GM19239 (cell line): ENCODE measurements at regions not wholly inside any gene's neighbourhood (a gene's known extent, or its start where the extent isn't known, plus 50 kb on each side); places are given as distances from the start of the nearest gene placed in this dataset.
"Not testable (repeated sequence)": the region's sequence is repeated elsewhere in the genome, so short reads cannot be mapped to it uniquely, and the experiment has no call there.

Source experiments
- DNase-seq: peaks from one replicate; pipeline ENCODE4 v3.0.0; 2011; ENCODE audit warnings: low spot score; ENCODE audit not compliant: insufficient read length
- FAIRE-seq: peaks from 2 replicates; lab custom pipeline; 2011; peaks lifted over from hg19 to GRCh38; lab: Jason Lieb, UNC

DNA sequence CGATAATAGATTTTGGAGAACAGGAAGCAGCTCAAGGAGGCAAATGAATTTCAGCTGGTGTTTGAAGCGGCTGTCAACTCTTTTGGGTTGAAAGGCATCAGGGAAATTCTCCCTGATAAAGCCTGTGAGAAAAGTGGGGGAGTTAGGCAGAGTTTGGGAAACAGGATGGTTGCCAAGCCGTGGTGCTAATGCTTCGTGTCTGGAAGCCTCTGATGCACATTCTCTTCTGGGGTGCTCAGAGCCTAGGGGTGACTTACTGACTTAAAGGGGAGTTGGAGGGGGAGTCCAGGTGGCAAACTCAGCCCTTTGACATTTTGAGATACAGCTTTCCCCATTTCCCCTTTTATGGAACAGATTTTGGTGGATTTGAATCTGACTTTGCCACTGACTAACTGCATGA, 202.5 kb upstream of the CLINT1 start:
- no peak for FAIRE-seq

GRCh38 chr5:158060212-158060611, 201.3 kb upstream of the CLINT1 start:
- DNase-seq (no peak), FAIRE-seq (no peak)

More for the DNA sequence above, 202.5 kb upstream of the CLINT1 start:
- no peak for DNase-seq

GRCh38 chr5:158058208-158059120, 199.5 kb upstream of the CLINT1 start:
- no peak for DNase-seq
- FAIRE-seq = no peak

- DNase-seq = no peak
- no peak for FAIRE-seq
Observed at GRCh38 chr5:158056130-158056825, 197.3 kb upstream of the CLINT1 start.

- DNase-seq = no peak
- no peak for FAIRE-seq
Observed at GRCh38 chr5:158055111-158055501, 196.2 kb upstream of the CLINT1 start.

DNA sequence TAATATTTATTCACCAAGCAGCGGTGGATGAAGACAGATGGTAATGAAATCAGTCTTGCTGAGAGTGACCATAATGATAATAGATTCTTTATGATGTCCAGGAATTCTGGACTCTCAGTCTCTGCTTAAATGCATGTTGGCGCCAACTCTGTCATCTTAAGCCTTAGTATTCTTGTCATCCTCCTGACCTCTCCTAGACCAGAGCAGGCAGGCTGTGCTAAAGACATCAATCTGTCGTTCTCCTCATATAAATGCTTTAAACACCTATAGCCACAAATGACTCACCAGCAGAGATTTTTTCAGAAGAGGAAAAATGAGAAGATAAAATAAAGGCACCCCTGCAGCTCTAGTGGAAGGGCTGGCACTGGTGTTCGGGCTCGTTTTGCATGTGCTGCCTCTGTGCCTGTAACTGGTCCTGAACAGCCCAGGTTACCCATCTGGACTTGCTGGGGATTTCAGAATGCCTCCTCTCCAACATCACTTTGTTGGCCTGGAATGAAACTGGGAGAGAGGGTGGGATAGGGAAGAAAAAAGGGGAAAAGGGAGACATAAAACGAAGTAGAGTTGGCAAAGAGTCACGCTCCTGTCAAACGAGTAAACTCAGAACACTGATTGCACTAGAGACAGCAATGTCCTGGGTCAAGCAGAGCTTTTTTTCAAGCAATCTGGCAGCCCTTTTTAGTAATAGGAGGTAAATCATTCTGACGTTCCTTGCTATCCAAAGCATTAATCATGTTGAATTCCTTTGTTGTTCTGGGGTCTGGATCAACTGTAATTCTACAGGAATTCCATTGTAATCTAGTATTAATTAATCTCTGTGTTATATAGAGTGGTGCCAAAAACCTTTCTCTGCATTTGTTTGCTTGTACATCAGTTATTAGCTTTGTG, 195.5 kb upstream of the CLINT1 start:
- FAIRE-seq = no peak

DNA sequence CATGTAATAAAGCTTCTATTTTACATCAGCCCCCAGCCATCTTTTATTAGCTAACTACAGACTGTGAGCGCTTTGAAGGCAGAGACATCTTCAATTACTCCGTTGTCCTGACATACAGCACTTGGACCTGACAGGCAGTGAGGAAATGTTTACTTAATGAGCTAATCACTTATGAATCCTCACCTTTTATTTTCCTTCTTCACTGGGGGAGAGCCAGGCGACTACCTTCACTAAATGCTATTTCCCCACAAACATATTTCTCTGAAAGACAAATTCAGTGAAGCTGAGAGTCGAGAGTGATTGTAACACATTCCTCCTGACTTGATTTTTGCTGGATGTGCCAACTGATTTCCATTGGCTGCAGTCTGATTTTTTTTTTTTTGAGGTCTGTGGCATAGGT, 192.1 kb upstream of the CLINT1 start:
- FAIRE-seq = no peak
- no peak for DNase-seq

More for the DNA sequence above, 195.5 kb upstream of the CLINT1 start:
- DNase-seq = no peak

DNA sequence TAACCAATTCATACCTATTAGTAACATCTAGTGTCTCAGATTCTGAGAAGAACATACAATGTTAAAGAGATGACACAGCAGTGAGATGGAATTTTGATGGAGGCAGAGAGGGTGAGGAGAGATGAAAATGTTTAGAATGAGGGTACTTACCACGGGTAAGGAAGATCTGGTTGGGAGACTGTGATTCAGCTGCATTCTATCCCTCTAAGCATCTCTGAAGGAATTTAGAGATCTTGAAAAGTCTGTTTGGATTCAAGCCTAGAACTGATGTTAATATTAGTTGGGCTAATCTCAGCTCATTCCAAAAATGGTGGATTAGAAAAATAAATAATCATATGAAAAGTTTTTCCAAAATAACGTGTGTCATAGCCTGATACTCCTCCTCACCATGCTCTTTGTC, 191.5 kb upstream of the CLINT1 start:
- no peak for DNase-seq
- FAIRE-seq = no peak

DNA sequence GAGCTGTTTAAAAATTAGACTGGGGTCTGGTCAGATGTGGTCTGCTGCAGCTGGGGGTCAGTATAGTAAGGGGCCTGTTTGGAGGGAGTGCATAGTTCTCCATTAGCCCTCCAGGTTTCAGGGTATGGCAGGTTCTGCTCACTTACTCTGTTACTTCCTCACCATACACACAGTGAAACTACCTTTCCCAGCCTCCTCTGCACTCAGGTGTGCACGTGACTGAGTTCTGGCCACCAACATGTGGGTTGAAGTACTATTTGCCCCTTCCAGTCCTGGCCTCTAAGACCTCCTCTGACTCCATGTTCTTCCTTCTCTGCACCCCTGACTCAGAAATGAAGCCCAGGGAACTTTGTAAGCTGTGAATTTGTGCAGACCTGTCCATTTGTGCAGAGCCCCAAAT, 190.5 kb upstream of the CLINT1 start:
- DNase-seq (no peak), FAIRE-seq (no peak)

GRCh38 chr5:158045696-158046095, 186.8 kb upstream of the CLINT1 start:
- DNase-seq (no peak), FAIRE-seq (no peak)

- no peak for DNase-seq
- FAIRE-seq = no peak
Observed at GRCh38 chr5:158039911-158040347, 181.0 kb upstream of the CLINT1 start.

DNA sequence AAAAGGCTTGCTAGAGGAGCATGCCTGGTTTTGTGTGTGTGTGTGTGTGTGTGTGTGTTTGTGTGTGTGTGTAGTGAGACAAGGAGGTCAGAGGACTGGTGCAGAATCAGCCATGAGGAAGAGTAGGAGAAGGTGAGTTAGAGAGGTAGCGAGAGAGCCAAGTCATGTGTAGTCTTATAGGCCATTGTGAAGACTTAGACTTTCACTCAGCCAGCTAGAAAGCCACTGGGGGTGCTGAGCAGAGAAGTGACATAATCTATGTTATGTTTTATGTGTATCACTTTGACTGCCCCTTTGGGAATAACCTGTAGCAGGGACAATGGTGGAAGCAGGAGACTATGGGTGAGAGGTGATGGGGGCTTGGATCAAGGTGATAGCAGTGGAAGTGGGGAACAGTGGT, 180.5 kb upstream of the CLINT1 start:
- FAIRE-seq = no peak

GRCh38 chr5:158036983-158037595, 178.1 kb upstream of the CLINT1 start:
- DNase-seq, FAIRE-seq: not testable (repeated sequence)

More for the DNA sequence above, 180.5 kb upstream of the CLINT1 start:
- no peak for DNase-seq

DNA sequence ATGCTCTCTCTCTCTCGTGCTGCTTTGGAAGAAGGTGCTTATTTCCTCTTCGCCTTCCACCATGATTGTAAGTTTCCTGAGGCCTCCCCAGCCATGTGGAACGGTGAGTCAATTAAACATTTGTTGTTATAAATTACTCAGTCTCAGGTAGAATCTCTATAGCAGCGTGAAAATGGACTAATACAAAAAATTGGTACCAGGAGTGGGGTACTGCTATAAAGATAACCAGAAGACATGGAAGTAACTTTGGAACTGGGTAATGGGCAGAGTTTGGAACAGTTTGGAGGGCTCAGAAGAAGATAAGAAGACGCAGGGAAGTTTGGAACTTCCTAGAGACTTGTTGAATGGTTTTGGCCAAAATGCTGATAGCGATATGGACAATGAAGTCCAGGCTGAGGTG, 175.6 kb upstream of the CLINT1 start:
- not testable (repeated sequence) for FAIRE-seq, DNase-seq

- DNase-seq (no peak), FAIRE-seq (no peak)
Observed at GRCh38 chr5:158033724-158034123, 174.8 kb upstream of the CLINT1 start.

DNA sequence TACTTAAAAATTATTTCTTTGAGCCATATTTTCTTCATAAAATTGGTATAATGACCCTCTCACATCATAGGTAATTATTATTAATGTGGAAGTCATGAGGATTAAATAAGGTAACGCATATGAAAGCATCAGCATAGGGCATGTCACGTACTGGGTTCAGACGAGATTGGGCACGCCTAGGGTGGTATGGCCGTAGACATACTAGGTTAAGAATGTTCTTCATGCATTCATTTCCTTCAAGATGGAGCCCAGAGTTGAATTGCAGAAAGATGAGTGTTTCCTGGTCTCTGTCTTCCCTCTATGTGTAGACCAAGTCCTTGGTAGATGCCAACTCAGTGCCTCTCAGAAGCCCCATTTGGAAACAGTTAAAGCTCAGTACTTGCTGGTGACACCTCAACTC, 174.1 kb upstream of the CLINT1 start:
- FAIRE-seq = no peak

DNA sequence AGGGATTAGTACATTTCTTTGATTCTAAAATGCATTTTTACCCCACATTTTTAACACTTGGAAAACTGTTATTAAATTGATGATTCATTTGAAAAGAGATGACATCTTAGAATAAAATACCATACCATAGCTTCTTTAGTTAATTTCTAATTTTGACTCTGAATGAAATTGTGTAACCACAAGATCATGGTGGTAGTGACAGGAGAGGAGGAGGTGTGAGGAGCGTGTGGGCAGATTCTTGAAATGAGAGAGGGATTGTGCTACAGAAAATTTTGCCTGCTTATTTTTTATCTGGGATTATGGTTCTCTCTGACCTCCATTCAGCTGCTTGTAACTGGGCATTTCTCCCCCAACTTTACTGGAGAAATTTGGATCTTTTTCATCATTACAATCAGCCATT, 173.3 kb upstream of the CLINT1 start:
- no peak for DNase-seq
- no peak for FAIRE-seq

More for the DNA sequence above, 174.1 kb upstream of the CLINT1 start:
- DNase-seq = no peak

DNA sequence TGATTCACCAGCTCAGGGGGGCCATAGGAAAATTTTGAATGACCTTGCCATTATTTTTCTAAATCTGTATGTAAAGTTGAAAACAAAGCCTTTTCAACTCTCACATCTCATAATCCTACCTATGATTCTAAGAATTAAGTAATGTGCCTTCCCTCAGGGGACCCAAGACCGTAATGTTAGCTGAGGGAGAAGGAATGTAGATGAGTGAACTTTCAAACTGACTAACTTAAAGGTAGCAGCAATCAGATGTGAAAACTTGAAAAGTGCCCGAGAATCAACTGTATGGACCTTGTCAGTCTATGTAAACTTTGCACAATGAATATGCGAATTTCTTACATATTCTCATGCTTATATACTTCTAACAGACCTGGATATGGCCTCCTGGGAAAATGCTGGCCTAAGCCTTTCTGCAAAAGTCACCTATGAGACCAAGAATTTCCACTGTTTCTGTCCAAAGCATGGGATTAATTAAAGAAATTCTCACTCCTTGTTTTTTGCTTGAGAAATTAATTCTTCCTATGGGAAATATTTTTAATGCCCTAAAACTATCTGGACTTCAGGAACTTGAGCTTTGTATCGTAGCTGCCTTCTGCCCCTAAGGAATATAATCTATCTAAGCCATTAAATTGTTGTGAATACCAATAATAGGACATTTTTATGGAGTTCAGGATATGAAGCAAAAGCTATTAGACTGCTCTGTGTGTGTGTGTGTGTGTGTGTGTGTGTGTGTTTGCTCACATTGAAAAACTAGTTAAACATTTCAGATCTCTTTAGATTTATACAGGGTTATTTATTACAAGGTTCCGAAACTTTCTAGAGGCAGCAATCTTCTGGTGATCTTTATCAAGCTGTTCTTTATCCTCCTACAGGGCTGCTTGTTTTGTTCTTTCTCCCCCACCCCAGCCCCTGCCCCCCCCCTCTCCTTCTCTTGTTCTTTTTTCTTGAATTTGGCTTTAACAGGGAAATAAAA, 169.1 kb upstream of the CLINT1 start:
- DNase-seq (no peak), FAIRE-seq (no peak)
